Mammary epithelial cell (primary cell): ENCODE measurements at regions not wholly inside any gene's neighbourhood (a gene's known extent, or its start where the extent isn't known, plus 50 kb on each side); places are given as distances from the start of the nearest gene placed in this dataset.

Experiments used
- EZH2 ChIP-seq: IDR thresholded peaks from 2 replicates; pipeline ENCODE4 v1.6.1; 2012; ENCODE audit warnings: low read length, inconsistent platforms, borderline replicate concordance
- TF ChIP-seq, protein P1 (sequence below), 2 donors: IDR thresholded peaks in 1 of 2; conservative IDR thresholded peaks in 1 of 2; 2 replicates each; pipeline ENCODE4 v1.5.1; 2011 to 2012; ENCODE audit warnings: inconsistent platforms in 2 of 2, low read length in 2 of 2, mild to moderate bottlenecking in 2 of 2, control low read depth in 1 of 2, low read depth in 1 of 2; ENCODE audit not compliant: insufficient read depth in 1 of 2; ENCODE audit errors: extremely low read depth in 1 of 2

- TF ChIP-seq, protein P1, sequence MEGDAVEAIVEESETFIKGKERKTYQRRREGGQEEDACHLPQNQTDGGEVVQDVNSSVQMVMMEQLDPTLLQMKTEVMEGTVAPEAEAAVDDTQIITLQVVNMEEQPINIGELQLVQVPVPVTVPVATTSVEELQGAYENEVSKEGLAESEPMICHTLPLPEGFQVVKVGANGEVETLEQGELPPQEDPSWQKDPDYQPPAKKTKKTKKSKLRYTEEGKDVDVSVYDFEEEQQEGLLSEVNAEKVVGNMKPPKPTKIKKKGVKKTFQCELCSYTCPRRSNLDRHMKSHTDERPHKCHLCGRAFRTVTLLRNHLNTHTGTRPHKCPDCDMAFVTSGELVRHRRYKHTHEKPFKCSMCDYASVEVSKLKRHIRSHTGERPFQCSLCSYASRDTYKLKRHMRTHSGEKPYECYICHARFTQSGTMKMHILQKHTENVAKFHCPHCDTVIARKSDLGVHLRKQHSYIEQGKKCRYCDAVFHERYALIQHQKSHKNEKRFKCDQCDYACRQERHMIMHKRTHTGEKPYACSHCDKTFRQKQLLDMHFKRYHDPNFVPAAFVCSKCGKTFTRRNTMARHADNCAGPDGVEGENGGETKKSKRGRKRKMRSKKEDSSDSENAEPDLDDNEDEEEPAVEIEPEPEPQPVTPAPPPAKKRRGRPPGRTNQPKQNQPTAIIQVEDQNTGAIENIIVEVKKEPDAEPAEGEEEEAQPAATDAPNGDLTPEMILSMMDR (conservative IDR thresholded peaks at IDR 0.05 in 1 of 2, IDR thresholded peaks at IDR 0.05 in 1 of 2; ENCODE audit: extremely low read depth in 1 of 2, insufficient read depth in 1 of 2, low read depth in 1 of 2, low read length in 2 of 2), result no peak
- no peak for TF ChIP-seq EZH2
These were observed 1167.8 kb upstream of the PCDH20 start for GRCh38 chr13:62583466-62583865.
